Left cardiac atrium (tissue), 4 donors: ENCODE measurements at regions not wholly inside any gene's neighbourhood (a gene's known extent, or its start where the extent isn't known, plus 50 kb on each side); places are given as distances from the start of the nearest gene placed in this dataset.
A peak's percentile ranks its signal among the peaks of the same experiment; 100 is the strongest.

ENCODE experiments used
- ATAC-seq, 2 donors: fragments of 200-7000 bp; cut with Tn5 transposase; one replicate each; pipeline ENCODE4 v1.9.1; 2020; ENCODE audit warnings: mild to moderate bottlenecking in 2 of 2, moderate library complexity in 2 of 2
- DNase-seq: peaks from one replicate; pipeline ENCODE4 v3.0.0-alpha.2; 2020
- intact Hi-C, 2 donors: fragments of 100-400 bp; cut with DNase I; formaldehyde crosslinking; loops; one replicate each; pipeline versions ENCODE4 v1.14.1 to v1.15.1; 2022 to 2023
- donor health status: DM: no; HTN: yes; CAD: no.
- donor health status: DM: no; HTN: yes; CAD: no; lungs with severe emphysema.
- donor health status: DM: yes; HTN: yes; CAD: no.
- donor health status: Dilated cardiomyopathy.

- DNase-seq (no peak), ATAC-seq (no peak)
- intact Hi-C loops, result no loop called here
These were observed 297.7 kb upstream of the SASH1 start for GRCh38 chr6:148044921-148045320.

- intact Hi-C loops, result no loop called here
- no peak for ATAC-seq
- no peak for DNase-seq
These were observed 289.4 kb upstream of the SASH1 start for GRCh38 chr6:148053209-148053608.

GRCh38 chr6:148053796-148054195 lies 288.8 kb upstream of the SASH1 start:
- intact Hi-C loops, result no loop called here
- ATAC-seq, result no peak
- no peak for DNase-seq

GRCh38 chr6:148054219-148054618 lies 288.4 kb upstream of the SASH1 start:
- DNase-seq (no peak), ATAC-seq (no peak)

GRCh38 chr6:148055419-148055818 lies 287.2 kb upstream of the SASH1 start:
- ATAC-seq (no peak), DNase-seq (no peak)
- intact Hi-C loops, result no loop called here

More at GRCh38 chr6:148054219-148054618, 288.4 kb upstream of the SASH1 start:
- intact Hi-C loops, result no loop called here

GRCh38 chr6:148059869-148060268 lies 282.8 kb upstream of the SASH1 start:
- intact Hi-C loops, result no loop called here
- ATAC-seq (no peak), DNase-seq (no peak)

- no peak for DNase-seq
- peak in 1 of 2 donors; percentile 74 for ATAC-seq
- intact Hi-C loops, result no loop called here
These were observed 278.1 kb upstream of the SASH1 start for GRCh38 chr6:148064406-148065134.

GRCh38 chr6:148068437-148069061 lies 274.1 kb upstream of the SASH1 start:
- intact Hi-C loops, result no loop called here
- no peak for ATAC-seq

GRCh38 chr6:148069256-148069655 lies 273.4 kb upstream of the SASH1 start:
- intact Hi-C loops, result no loop called here
- DNase-seq (no peak), ATAC-seq (no peak)

More at GRCh38 chr6:148068437-148069061, 274.1 kb upstream of the SASH1 start:
- no peak for DNase-seq

- ATAC-seq (no peak), DNase-seq (no peak)
- intact Hi-C loops, result no loop called here
These were observed 268.3 kb upstream of the SASH1 start for GRCh38 chr6:148074291-148074690.

GRCh38 chr6:148074738-148075137 lies 267.9 kb upstream of the SASH1 start:
- ATAC-seq (no peak), DNase-seq (no peak)

GRCh38 chr6:148075352-148075751 lies 267.3 kb upstream of the SASH1 start:
- intact Hi-C loops, result no loop called here
- no peak for DNase-seq
- ATAC-seq, result no peak

More at GRCh38 chr6:148074738-148075137, 267.9 kb upstream of the SASH1 start:
- intact Hi-C loops, result no loop called here

GRCh38 chr6:148076051-148076450 lies 266.6 kb upstream of the SASH1 start:
- intact Hi-C loops, result no loop called here
- no peak for DNase-seq
- ATAC-seq, result no peak

GRCh38 chr6:148080315-148080714 lies 262.3 kb upstream of the SASH1 start:
- DNase-seq (no peak), ATAC-seq (no peak)
- intact Hi-C loops, result no loop called here

- no peak for ATAC-seq
- no peak for DNase-seq
- intact Hi-C loops, result no loop called here
These were observed 261.6 kb upstream of the SASH1 start for GRCh38 chr6:148081076-148081475.

GRCh38 chr6:148082044-148082443 lies 260.6 kb upstream of the SASH1 start:
- DNase-seq, result no peak
- intact Hi-C loops, result no loop called here

GRCh38 chr6:148082696-148083095 lies 259.9 kb upstream of the SASH1 start:
- intact Hi-C loops, result no loop called here
- ATAC-seq, result no peak

More at GRCh38 chr6:148082044-148082443, 260.6 kb upstream of the SASH1 start:
- ATAC-seq, result no peak

GRCh38 chr6:148085631-148086331 lies 256.9 kb upstream of the SASH1 start:
- DNase-seq, result no peak
- intact Hi-C loops, result no loop called here
- ATAC-seq, result no peak

More at GRCh38 chr6:148082696-148083095, 259.9 kb upstream of the SASH1 start:
- no peak for DNase-seq

GRCh38 chr6:148086386-148086785 lies 256.3 kb upstream of the SASH1 start:
- intact Hi-C loops, result no loop called here
- no peak for ATAC-seq
- DNase-seq, result no peak

- ATAC-seq (no peak), DNase-seq (no peak)
- intact Hi-C loops, result no loop called here
These were observed 255.8 kb upstream of the SASH1 start for GRCh38 chr6:148086843-148087242.
